HepG2 (cell line): ENCODE measurements at regions not wholly inside any gene's neighbourhood (a gene's known extent, or its start where the extent isn't known, plus 50 kb on each side); places are given as distances from the start of the nearest gene placed in this dataset.

Experiments used
- ATAC-seq: fragments of 200-7000 bp; cut with Tn5 transposase; 3 replicates; pipeline ENCODE4 v1.9.1; 2020; ENCODE audit warnings: mild to moderate bottlenecking, moderate library complexity
- BruUV-seq: library from RNA; stranded (reverse); fragments of 400-500 nt; replicated peaks from 2 replicates; lab custom pipeline; 2021; lab: Mats Ljungman, UMichigan
- CTCF ChIA-PET: fragments of 300-600 bp; formaldehyde crosslinking; extraction: SDS; loops from one replicate; lab custom pipeline; 2021; ENCODE audit warnings: low total read pairs, inconsistent platforms, low intra/inter-chr PET ratio; lab: Yijun Ruan, JAX
- POLR2A ChIA-PET: fragments of 350-600 bp; sonication (Branson Sonifier 250); formaldehyde crosslinking; loops from one replicate; lab custom pipeline; 2020; ENCODE audit warnings: antibody characterized with exemption, inconsistent platforms; lab: Yijun Ruan, JAX
- DNase-seq: peaks from one replicate; pipeline ENCODE4 v3.0.0-alpha.2; 2015; ENCODE audit warnings: low spot score
- FAIRE-seq: peaks from 3 replicates; lab custom pipeline; 2011; peaks lifted over from hg19 to GRCh38; lab: Jason Lieb, UNC
- H2AFZ ChIP-seq: one replicate; pipeline ENCODE4 v1.6.1; 2011; ENCODE audit warnings: low read length, inconsistent platforms
- H3K27ac ChIP-seq: fragments of 300-600 bp; 3 replicates; pipeline ENCODE4 v1.8.0; 2011; ENCODE audit warnings: mixed run types, mild to moderate bottlenecking, mixed read lengths, low read length, inconsistent platforms; ENCODE audit not compliant: insufficient read depth; ENCODE audit errors: extremely low read length
- H3K27me3 ChIP-seq, 2 experiments: fragments of 200-600 bp in 1 of 2; 2 replicates in 1 of 2; 3 replicates in 1 of 2; pipeline versions ENCODE4 v1.6.0 to v1.8.0; 2011; ENCODE audit warnings: low read length in 2 of 2, mild to moderate bottlenecking in 2 of 2, moderate library complexity in 2 of 2, inconsistent platforms in 1 of 2; ENCODE audit not compliant: insufficient read depth in 2 of 2, control insufficient read depth in 1 of 2
- H3K36me3 ChIP-seq, 2 experiments: fragments of 200-600 bp in 1 of 2; replicated peaks in 1 of 2; 2 replicates in 1 of 2; 3 replicates in 1 of 2; pipeline versions ENCODE4 v1.5.1 to v1.8.0; 2011; ENCODE audit warnings: low read length in 2 of 2, inconsistent platforms in 1 of 2; ENCODE audit not compliant: insufficient read depth in 2 of 2, control insufficient read depth in 1 of 2
- H3K4me1 ChIP-seq: 2 replicates; pipeline ENCODE4 v1.5.1; 2012; ENCODE audit warnings: low read length, inconsistent platforms; ENCODE audit not compliant: insufficient read depth
- H3K4me2 ChIP-seq: 2 replicates; pipeline ENCODE4 v1.6.0; 2011; ENCODE audit warnings: low read depth, low read length, inconsistent platforms
- H3K4me3 ChIP-seq, 3 experiments: fragments of 200-600 bp in 1 of 3; sonication (generic), shearing (Covaris generic) in 1 of 3; replicated peaks in 1 of 3; 2 replicates each; pipeline ENCODE4 v1.5.1; 2011 to 2016; ENCODE audit warnings: low read length in 3 of 3, inconsistent platforms in 2 of 3, low read depth in 2 of 3, mild to moderate bottlenecking in 2 of 3, control low read depth in 1 of 3, mixed read lengths in 1 of 3; ENCODE audit not compliant: insufficient read depth in 1 of 3
- H3K79me2 ChIP-seq: one replicate; pipeline ENCODE4 v1.6.1; 2011; ENCODE audit warnings: low read length, inconsistent platforms; ENCODE audit not compliant: insufficient read depth
- H3K9ac ChIP-seq: 2 replicates; pipeline ENCODE4 v1.6.0; 2011; ENCODE audit warnings: mild to moderate bottlenecking, low read depth, low read length, inconsistent platforms; ENCODE audit not compliant: insufficient read depth
- H3K9me3 ChIP-seq: 2 replicates; pipeline ENCODE4 v1.5.1; 2012; ENCODE audit warnings: mild to moderate bottlenecking, low read length
- H4K20me1 ChIP-seq: 2 replicates; pipeline ENCODE4 v1.6.0; 2011; ENCODE audit warnings: inconsistent platforms, mild to moderate bottlenecking, low read length, moderate library complexity; ENCODE audit not compliant: insufficient read depth
- ARID3A ChIP-seq: IDR thresholded peaks from 2 replicates; pipeline ENCODE4 v1.6.1; 2012; ENCODE audit warnings: low read depth, low read length, improper control_type of control experiment
- ATF7-NPFF ChIP-seq: sonication (generic); formaldehyde crosslinking; IDR thresholded peaks from 2 replicates; pipeline ENCODE4 v1.8.1; 2023; ENCODE audit warnings: mild to moderate bottlenecking, low read depth, missing genetic modification reagents, moderate library complexity
- GLI4 ChIP-seq: sonication (generic); formaldehyde crosslinking; IDR thresholded peaks from 2 replicates; pipeline ENCODE4 v1.5.1; 2020; ENCODE audit warnings: missing genetic modification reagents, mild to moderate bottlenecking, moderate library complexity, borderline replicate concordance
- GTF3A ChIP-seq: sonication (generic); formaldehyde crosslinking; conservative IDR thresholded peaks from 2 replicates; pipeline ENCODE4 v1.4.0; 2020; ENCODE audit warnings: mild to moderate bottlenecking, missing genetic modification reagents
- GZF1 ChIP-seq: sonication (generic); formaldehyde crosslinking; IDR thresholded peaks from 2 replicates; pipeline ENCODE4 v1.5.1; 2020; ENCODE audit warnings: mild to moderate bottlenecking, missing genetic modification reagents
- HDAC2 ChIP-seq: sonication (generic); formaldehyde crosslinking; IDR thresholded peaks from 2 replicates; pipeline ENCODE4 v1.4.0; 2020; ENCODE audit warnings: missing genetic modification reagents
- MTF1 ChIP-seq: sonication (generic); formaldehyde crosslinking; IDR thresholded peaks from 2 replicates; pipeline ENCODE4 v1.5.0; 2020; ENCODE audit warnings: missing genetic modification reagents
- MTF2 ChIP-seq: sonication (generic); formaldehyde crosslinking; IDR thresholded peaks from 2 replicates; pipeline ENCODE4 v1.5.0; 2020; ENCODE audit warnings: missing genetic modification reagents, borderline replicate concordance
- NR2F6 ChIP-seq, 2 experiments: IDR thresholded peaks; 2 replicates each; pipeline ENCODE4 v1.6.1; 2016; ENCODE audit warnings: antibody characterized with exemption in 1 of 2, mild to moderate bottlenecking in 1 of 2
- RFX3 ChIP-seq: IDR thresholded peaks from 2 replicates; pipeline ENCODE4 v1.6.1; 2016; ENCODE audit warnings: missing biosample characterization, missing genetic modification reagents
- SKI ChIP-seq: fragments of 450-650 bp; IDR thresholded peaks from one replicate; pipeline ENCODE4 v1.6.1; 2018; ENCODE audit warnings: mild to moderate bottlenecking; ENCODE audit not compliant: partially characterized antibody
- XBP1 ChIP-seq: sonication (generic); formaldehyde crosslinking; IDR thresholded peaks from 2 replicates; pipeline ENCODE4 v1.5.0; 2020; ENCODE audit warnings: missing genetic modification reagents
- ZFP1 ChIP-seq: IDR thresholded peaks from 2 replicates; pipeline ENCODE4 v1.6.1; 2016
- ZNF503 ChIP-seq: sonication (generic); formaldehyde crosslinking; IDR thresholded peaks from 2 replicates; pipeline ENCODE4 v1.4.0; 2020; ENCODE audit warnings: missing genetic modification reagents
- WGBS: methylation state at CpG from one replicate; pipeline ENCODE4 v1.1.6; 2017; ENCODE audit warnings: low lambda C conversion rate; 5-methylcytosine and 5-hydroxymethylcytosine counted together
- in situ Hi-C: cut with HindIII; loops from 2 replicates; pipeline ENCODE4 v1.10.0; 2017; ENCODE audit warnings: low pct_unique_long_range_greater_than_20kb; ENCODE audit not compliant: extremely low pct_ligation_motif_present
- intact Hi-C: fragments of 100-400 bp; cut with micrococcal nuclease; formaldehyde crosslinking; loops from one replicate; pipeline ENCODE4 v1.10.0; 2022; ENCODE audit not compliant: unreplicated experiment
- TF ChIP-seq, protein P1 (sequence below): sonication (generic); formaldehyde crosslinking; IDR thresholded peaks from 2 replicates; pipeline ENCODE4 v1.4.0; 2020; ENCODE audit warnings: missing genetic modification reagents, borderline replicate concordance

GRCh38 chr5:14986413-14986812 lies 114.8 kb upstream of the ANKH start:
- CTCF ChIA-PET, result no interaction called here
- H3K36me3 ChIP-seq, result no peaks in the 10 kb centered on the region
- ATAC-seq (no peak), DNase-seq (no peak), FAIRE-seq (no peak)
- 28% methylated on average over 3 of the region's 3 CpGs for WGBS
- peaks cover 8% of the 10 kb centered on the region for H3K4me1 ChIP-seq
- no TSS peak for BruUV-seq
- intact Hi-C loops, result no loop called here
- H3K9ac ChIP-seq, result no peak overlapping the region
- H4K20me1 ChIP-seq, result no peaks in the 10 kb centered on the region
- POLR2A ChIA-PET, result interaction anchor here (1.2 kb wide), 1 partner anchor 9 kb away, joined by 3 read pairs; no protein-coding TSS in a partner anchor
- no peaks in the 10 kb centered on the region for H3K9me3 ChIP-seq
- TF ChIP-seq MTF2 (CRISPR knock-in tag) (no peak), ATF7-NPFF (CRISPR knock-in tag) (no peak), GLI4 (CRISPR knock-in tag) (no peak), GZF1 (CRISPR knock-in tag) (no peak), ZNF503 (CRISPR knock-in tag) (no peak), GTF3A (CRISPR knock-in tag) (no peak), SKI (no peak), HDAC2 (CRISPR knock-in tag) (no peak), NR2F6 (IDR thresholded peaks at IDR 0.05) (no peak), NR2F6 (CRISPR knock-in tag; IDR thresholded peaks at IDR 0.05) (no peak), ZFP1 (CRISPR knock-in tag) (no peak), MTF1 (no peak), RFX3 (CRISPR knock-in tag) (no peak), ARID3A (no peak), XBP1 (CRISPR knock-in tag) (no peak)
- TF ChIP-seq, protein P1, sequence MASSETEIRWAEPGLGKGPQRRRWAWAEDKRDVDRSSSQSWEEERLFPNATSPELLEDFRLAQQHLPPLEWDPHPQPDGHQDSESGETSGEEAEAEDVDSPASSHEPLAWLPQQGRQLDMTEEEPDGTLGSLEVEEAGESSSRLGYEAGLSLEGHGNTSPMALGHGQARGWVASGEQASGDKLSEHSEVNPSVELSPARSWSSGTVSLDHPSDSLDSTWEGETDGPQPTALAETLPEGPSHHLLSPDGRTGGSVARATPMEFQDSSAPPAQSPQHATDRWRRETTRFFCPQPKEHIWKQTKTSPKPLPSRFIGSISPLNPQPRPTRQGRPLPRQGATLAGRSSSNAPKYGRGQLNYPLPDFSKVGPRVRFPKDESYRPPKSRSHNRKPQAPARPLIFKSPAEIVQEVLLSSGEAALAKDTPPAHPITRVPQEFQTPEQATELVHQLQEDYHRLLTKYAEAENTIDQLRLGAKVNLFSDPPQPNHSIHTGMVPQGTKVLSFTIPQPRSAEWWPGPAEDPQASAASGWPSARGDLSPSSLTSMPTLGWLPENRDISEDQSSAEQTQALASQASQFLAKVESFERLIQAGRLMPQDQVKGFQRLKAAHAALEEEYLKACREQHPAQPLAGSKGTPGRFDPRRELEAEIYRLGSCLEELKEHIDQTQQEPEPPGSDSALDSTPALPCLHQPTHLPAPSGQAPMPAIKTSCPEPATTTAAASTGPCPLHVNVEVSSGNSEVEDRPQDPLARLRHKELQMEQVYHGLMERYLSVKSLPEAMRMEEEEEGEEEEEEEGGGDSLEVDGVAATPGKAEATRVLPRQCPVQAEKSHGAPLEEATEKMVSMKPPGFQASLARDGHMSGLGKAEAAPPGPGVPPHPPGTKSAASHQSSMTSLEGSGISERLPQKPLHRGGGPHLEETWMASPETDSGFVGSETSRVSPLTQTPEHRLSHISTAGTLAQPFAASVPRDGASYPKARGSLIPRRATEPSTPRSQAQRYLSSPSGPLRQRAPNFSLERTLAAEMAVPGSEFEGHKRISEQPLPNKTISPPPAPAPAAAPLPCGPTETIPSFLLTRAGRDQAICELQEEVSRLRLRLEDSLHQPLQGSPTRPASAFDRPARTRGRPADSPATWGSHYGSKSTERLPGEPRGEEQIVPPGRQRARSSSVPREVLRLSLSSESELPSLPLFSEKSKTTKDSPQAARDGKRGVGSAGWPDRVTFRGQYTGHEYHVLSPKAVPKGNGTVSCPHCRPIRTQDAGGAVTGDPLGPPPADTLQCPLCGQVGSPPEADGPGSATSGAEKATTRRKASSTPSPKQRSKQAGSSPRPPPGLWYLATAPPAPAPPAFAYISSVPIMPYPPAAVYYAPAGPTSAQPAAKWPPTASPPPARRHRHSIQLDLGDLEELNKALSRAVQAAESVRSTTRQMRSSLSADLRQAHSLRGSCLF (CRISPR knock-in tag), result no peak
- no peak overlapping the region for H2AFZ ChIP-seq
- H3K27ac ChIP-seq, result no peak overlapping the region
- no peaks in the 10 kb centered on the region for H3K27me3 ChIP-seq
- H3K4me2 ChIP-seq, result no peak overlapping the region
- H3K79me2 ChIP-seq, result no peaks in the 10 kb centered on the region
- no peak overlapping the region for H3K4me3 ChIP-seq
- in situ Hi-C loops, result no loop called here
